ENCODE measurements at regions not wholly inside any gene's neighbourhood (a gene's known extent, or its start where the extent isn't known, plus 50 kb on each side); places are given as distances from the start of the nearest gene placed in this dataset.
"Not testable (repeated sequence)": the region's sequence is repeated elsewhere in the genome, so short reads cannot be mapped to it uniquely, and the experiment has no call there.

- no peak for DNase-seq
Measured at GRCh38 chr13:111005364-111005763, 90.5 kb upstream of the ANKRD10 start.

DNA sequence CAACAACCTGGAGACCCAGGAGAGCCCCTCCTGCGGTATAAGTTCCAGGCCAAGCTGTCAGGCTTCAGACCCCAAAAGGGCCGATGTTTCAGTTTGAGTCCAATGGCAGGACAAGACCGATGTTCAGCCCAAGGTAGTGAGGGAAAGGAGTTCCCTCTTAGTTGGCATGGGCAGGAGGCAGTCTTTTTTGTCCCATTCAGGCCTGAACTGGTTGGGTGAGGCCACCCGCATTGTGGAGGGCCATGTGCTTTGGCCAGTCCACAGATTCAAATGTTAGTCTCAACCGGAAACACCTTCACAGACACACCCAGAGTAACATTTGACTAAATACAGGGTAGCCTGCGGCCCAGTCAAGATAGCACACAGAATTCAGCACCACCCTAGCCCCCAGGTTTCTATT lies 89.6 kb upstream of the ANKRD10 start:
- no peak for DNase-seq

- no peak for DNase-seq
Measured at GRCh38 chr13:111001636-111002035, 86.8 kb upstream of the ANKRD10 start.

- no peak for DNase-seq
Measured at GRCh38 chr13:110993788-110994187, 78.9 kb upstream of the ANKRD10 start.

DNA sequence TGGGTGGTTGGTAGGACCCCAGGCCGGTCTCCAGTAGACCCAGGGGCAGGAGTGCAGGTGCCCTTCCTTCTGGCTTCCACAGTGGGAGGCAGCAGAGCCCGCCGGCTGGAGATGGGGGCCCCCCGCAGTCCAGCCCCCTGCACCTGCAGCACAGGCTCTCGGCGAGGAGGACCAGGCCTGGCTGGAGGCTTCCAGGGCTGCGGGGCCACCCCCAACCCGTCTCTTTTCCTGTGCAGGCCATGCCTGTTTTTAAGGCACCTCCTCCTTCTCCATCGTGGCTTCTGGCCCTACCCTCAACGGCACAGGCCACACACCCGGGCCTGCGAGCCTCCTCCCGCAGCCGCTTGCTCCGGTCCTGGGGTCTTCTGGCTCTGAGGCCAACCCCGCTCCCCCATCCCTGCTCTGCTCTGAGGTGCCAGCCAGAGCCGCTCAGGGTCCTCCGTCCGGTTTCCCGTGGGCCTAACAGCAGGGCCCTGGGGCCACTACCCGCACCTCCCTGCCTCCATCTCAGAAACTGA lies 77.2 kb upstream of the ANKRD10 start:
- no peak for DNase-seq

GRCh38 chr13:110989331-110989730 lies 74.5 kb upstream of the ANKRD10 start:
- no peak for DNase-seq

GRCh38 chr13:110985541-110985940 lies 70.7 kb upstream of the ANKRD10 start:
- no peak for DNase-seq

DNA sequence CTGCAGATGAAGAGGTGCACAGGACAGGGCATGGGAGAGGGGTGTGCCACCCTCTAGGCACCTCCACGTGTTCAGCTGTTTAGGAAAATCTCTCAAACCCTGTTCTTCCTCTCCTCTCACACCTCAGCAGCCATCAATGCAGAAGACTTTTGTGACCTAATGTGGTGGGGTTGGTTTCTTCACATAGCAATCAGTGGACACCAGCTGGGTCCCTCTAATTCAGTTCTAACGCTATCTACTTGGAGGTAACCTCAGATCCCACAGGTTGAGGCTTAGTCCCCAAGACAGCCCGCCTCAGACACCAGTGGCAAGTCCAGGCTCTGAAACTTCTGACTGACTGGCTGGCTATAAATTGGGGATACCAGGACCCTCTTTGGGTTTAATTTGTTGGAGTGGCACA lies 69.9 kb upstream of the ANKRD10 start:
- no peak for DNase-seq

DNA sequence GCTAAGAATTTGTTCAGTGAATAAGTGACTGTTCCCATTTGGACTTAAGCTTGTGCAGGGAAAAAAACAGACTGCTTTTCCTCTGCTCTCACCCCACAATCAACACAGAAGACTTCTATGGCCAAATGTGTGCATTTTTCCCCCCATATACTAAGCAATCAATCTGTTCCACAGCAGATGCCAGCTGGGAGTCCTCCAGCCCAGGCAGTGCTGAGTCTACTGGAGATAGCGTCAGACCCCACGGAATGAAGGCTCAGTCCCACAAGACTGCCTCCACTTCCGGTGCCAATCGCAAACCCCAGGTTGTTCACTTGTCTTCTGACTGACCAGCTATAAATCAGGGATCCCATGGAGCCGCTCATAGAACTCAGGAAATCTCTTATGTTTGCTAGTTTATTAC lies 69.5 kb upstream of the ANKRD10 start:
- DNase-seq: no peak

GRCh38 chr13:110983241-110983640 lies 68.4 kb upstream of the ANKRD10 start:
- no peak for DNase-seq

DNA sequence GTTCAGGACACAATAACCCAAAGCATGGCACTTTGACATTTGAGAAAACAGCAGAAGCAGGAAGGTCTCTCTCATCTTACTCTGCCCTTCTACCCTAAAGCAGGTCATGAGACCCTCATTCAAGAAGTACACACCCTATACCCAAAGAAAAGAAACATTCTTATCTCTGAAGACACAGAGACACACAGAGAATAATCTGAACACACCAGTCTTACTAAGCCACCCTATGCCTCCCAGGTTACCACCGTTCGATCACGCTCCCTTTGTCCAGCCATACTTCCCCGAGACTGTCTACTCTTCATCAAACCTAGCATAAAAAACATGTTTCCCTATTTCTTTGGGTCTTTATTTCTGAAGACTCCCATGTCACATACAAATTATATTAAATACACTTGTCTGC lies 66.5 kb upstream of the ANKRD10 start:
- no peak for DNase-seq

- DNase-seq: no peak
Measured at GRCh38 chr13:110980921-110981320, 66.1 kb upstream of the ANKRD10 start.

GRCh38 chr13:110979149-110979548 lies 64.3 kb upstream of the ANKRD10 start:
- not testable (repeated sequence) for DNase-seq

- no peak for DNase-seq
Measured at GRCh38 chr13:110978390-110978789, 63.5 kb upstream of the ANKRD10 start.

- DNase-seq: no peak
Measured at GRCh38 chr13:110976785-110977184, 61.9 kb upstream of the ANKRD10 start.

- no peak for DNase-seq
Measured at GRCh38 chr13:110973007-110973700, 58.3 kb upstream of the ANKRD10 start.

DNA sequence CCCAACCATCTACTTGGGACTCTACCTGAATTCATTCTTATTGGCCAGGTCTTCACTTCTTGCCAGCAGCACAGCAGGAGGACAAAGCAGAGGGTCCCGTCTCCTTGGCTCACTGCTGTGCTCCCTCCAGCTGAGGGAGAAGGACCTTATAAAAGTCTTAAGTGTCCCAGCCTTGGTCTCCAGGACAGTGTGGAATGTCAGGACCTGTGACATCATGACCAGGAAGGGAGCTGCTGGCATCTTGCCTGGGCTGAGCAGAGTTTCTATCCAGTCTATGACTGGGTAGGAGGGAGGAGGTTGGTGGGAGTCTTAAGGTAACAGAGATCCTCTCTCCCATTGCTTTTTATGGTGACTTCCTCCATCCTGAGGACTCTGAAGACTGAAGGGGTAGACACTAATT lies 56.6 kb upstream of the ANKRD10 start:
- DNase-seq: no peak

DNA sequence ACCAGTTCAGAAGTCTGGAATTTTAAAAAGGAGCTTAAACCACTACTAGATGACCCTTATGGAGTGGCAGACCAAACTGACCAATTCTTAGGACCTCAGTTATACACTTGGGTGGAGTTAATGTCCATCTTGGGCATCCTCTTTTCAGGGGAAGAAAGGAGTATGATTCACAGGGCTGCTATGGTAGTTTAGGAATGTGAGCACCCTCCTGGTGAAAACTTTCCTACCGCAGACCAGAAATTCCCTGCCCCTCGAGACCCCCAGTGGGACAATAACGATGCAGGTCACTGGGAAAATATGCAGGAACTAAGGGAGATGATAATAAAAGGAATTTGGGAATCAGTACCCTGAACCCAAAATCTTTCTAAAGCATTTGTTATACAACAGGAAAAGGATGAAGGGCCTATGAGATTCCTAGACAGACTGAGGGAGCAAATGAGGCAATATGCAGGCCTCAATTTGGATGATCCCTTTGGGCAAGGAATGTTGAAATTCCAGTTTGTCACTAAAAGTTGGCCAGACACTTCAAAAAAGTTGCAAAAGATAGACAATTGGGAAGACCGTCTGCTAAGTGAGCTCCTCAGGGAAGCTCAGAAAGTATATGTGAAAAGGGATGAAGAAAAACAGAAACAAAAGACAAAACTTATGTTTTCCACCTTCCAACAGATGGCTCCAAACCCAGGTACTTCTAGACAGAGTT lies 52.4 kb upstream of the ANKRD10 start:
- DNase-seq: not testable (repeated sequence)

DNA sequence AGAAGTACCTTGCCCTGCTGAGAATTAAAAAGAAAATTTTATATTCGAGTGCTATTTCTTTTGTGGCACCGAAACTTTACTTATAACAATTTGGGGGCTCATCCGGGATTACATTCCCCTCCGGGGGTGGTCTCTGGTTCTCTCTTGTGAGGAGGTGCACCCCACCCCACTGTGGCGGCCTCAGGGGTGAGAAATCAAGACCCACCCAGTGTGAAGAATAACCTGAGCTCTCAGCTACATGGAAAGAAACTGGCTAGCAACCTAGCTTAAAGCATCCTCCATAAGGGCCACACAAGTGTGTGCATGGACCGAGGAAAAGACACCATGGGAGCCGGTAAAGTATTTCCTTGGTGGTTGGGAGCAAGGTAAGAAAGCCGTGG lies 50.9 kb upstream of the ANKRD10 start:
- DNase-seq: no peak

DNA sequence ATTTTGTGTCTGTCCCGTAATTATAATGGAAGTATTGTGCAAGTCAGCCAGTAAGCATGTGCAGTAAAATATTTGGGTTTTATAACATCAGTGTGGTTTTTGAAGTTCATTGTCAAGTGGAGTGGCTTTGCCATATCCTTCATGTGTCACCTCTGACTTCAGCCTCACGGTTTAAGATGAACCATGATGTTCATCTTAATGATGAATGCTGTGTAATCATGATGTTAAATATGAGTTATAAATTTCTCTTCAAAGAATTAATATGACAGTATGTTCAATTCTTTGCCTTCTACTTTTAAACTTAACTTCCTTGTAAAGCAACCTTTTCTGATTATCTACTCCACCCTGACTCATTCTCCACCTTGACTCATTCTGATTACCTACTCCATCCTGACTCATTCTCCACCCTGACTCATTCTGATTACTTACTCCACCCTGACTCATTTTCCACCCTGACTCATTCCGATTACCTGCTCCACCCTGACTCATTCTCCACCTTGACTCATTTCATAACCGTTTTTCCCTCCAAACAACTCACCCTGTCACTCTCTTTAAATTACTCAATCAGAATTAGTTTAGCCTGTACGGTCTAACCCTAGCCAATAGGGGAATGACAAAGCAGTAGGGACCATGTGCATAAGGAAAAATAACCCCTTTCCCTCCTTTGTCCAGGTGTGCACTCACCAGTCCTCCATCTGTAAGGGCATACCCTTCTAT lies 50.3 kb upstream of the ANKRD10 start:
- DNase-seq: peak; percentile 14 to 23

Data from stimulated activated CD4-positive, alpha-beta T cell treated with anti-CD3 and anti-CD28 coated beads, Interleukin-2, amount 100 ng/mL, for 48 hours (primary cell).